ENCODE measurements at regions not wholly inside any gene's neighbourhood (a gene's known extent, or its start where the extent isn't known, plus 50 kb on each side); places are given as distances from the start of the nearest gene placed in this dataset.

- no peak for DNase-seq
These were observed 365.9 kb upstream of the SLC30A5 start for GRCh38 chr5:68727931-68728330.

- no peak for DNase-seq
These were observed 364.1 kb upstream of the SLC30A5 start for GRCh38 chr5:68729678-68730077.

- no peak for DNase-seq
These were observed 363.4 kb upstream of the SLC30A5 start for GRCh38 chr5:68730220-68730978.

GRCh38 chr5:68730979-68731654 lies 362.7 kb upstream of the SLC30A5 start:
- DNase-seq: no peak

DNA sequence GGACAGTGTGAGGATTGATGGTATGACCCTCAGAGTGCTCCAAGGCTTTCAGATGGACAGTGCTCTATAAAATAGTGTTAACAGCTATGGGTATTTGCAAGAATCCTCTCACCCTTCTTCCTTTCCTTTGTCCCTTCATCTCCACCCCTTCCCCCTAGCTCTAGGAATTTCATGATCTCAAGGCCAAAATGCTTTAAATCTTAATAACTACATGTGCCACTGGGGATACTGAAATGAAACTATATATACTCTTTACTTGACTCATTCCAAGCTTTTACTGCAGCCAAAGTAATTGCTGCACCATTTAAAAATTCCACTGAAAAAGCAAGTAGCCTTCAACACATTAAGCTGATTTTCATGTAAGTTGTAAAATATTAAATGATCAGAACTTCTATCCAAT lies 361.6 kb upstream of the SLC30A5 start:
- no peak for DNase-seq

DNA sequence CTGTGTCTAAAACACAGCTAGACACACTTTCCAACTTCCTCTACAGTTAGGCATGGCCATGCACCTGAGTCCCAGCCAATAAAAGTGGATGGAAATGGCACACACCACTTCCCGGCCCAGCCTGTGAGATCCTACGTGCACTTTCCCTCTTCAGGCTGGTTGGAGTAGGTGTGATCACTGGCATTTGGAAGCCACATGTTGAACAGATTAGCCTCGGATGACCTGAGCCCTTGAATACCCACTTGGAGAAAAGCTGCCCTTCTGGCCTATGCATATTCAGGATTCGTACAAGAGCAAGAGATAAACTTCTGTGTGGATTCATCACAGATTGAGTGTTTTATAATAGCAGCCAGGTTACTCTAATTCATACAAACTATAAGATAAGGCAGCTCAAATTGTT lies 359.0 kb upstream of the SLC30A5 start:
- DNase-seq: no peak

- DNase-seq: no peak
These were observed 355.6 kb upstream of the SLC30A5 start for GRCh38 chr5:68738236-68738635.

DNA sequence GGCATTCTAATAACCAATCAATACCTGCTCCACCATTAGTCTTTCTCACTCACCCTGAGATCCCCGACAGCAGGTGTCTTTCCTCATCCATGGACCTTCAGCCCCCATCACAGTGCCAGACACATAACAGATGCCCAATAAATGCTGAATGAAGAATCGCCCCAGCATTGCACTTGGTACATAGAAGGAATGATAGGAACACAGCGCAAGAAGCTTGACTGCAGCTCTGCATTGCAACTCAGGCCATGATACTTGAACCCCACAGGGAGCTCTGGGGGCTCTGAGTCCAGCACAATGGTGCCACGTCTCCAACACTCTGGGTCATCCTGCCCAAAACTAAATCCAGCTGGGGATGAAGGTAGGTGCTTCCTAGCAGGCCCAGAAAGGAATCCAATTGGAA lies 355.0 kb upstream of the SLC30A5 start:
- DNase-seq: no peak

- no peak for DNase-seq
These were observed 354.1 kb upstream of the SLC30A5 start for GRCh38 chr5:68739752-68740151.

DNA sequence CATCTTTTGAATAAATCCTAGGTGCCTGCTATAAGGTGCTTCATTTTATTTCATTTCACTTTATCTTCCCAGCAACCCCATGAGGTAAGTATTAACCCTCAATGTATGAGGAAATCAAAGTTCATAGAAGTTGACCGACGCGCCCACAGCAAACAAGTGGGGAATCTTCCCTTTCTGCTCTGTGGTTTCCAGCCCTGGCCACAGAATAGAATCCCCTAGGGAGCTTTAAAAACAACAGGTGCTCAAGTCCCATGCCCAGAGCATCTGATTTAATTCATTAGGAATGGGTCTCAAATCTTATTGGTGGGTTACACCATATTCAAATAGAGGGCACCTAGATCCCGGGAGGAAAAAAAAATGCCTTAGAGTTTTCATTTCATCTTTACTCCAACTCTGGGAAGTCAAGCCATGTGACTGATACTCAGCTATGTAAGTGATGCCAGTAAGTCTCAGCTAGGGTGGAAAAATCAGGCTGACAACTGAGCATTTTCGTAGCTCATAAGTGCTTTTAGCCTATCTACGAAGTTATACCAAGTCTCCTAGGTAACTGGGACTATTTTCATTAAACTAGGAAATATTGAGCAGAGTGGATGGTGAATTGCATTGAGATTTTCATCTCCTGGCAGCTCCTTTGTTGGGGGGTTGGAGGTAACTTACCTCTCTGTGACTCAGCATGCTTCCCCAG lies 353.4 kb upstream of the SLC30A5 start:
- no peak for DNase-seq

GRCh38 chr5:68744206-68744605 lies 349.6 kb upstream of the SLC30A5 start:
- no peak for DNase-seq

DNA sequence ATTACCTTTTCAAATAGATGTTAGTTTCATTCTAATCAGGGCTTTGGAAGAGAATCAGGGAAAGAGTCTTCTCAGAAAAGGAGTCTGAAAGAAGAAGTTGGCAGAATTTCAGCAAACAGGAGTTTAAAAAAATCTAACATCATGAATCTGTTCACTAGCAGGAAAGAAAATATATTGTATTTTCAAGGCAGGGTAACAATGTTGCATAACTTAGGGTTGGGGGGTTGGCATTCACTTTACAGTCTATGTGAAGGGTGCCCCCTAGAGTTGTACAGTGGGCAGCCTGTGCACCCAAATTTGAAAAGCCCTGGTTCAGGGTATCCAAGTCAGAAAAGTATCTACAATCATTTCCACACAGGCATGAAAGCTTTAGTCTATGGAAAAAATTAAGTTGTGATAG lies 348.4 kb upstream of the SLC30A5 start:
- DNase-seq: no peak

GRCh38 chr5:68746220-68746619 lies 347.6 kb upstream of the SLC30A5 start:
- no peak for DNase-seq

DNA sequence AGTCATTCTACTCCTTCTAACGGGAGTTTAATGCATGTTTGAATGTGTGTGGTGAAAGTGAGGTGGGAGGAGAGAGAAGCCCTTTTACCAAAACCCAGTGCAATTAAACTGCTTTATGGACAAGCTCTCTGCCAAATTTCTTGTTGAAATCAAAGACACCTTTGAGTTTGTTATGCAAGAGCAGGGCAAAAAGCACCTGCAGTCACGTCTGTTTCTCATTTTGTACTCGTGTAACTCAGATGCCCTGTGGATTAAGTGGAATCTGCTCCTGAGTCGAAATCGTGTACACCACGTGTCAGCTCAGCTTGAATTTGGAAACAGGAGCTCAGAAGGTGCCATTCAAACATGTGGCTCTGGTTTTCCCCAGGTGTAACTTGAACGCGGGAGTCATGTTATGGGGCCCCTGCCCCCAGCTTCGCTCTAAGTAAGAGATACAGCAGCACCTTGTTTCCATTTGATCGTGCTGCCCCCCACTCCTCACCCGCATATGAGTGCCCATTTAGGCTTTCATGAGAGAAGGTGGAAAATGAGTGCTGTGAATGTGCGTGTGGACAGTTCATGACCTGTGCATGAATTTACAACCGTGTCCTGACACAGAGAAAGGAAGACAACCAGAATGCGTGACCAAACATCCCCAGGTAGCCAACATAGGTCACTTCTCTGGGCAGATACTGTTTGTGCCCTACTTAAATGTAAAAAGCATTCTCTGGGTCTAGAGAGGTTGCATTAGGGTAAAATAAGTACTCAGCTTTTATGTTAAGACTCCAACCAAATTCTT lies 347.0 kb upstream of the SLC30A5 start:
- DNase-seq: no peak

GRCh38 chr5:68747521-68747920 lies 346.3 kb upstream of the SLC30A5 start:
- no peak for DNase-seq

DNA sequence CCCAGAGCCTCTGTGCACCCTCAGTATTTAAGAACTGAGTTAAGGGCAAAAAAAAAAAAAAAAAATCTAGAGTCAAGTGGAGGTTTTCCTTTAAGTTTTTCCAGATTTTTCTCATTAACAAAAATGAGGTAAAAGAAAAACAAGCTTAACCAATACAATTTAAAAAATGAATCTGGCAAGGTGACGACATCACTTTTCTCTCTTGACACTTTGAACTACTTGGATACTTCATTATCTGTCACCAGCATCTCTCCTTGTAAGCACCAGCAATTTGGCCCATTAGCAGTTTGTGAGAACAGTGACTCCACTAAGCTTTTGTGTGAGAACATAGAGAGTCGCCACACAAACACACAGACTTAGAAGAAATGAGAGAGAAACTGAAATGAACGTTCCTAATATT lies 345.7 kb upstream of the SLC30A5 start:
- DNase-seq: no peak

- DNase-seq: no peak
These were observed 344.7 kb upstream of the SLC30A5 start for GRCh38 chr5:68749077-68749476.

DNA sequence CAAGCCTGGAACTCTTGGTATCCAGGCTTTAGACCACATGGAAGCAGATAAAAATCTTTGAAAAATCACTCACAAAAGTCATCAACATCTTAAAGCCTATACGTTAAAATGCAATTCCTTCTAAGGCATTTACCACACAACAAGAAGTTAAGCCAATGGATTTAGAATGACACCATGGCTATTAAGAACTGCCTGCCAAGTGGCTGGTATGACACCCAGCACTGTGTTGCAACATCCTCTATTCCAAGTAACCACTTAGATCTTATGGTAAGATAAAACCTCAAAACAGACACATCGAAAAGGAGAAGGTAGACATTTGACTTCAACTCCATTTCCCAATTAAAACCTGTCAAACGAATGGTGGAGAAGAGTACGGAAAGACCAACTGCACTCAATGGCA lies 344.2 kb upstream of the SLC30A5 start:
- no peak for DNase-seq

DNA sequence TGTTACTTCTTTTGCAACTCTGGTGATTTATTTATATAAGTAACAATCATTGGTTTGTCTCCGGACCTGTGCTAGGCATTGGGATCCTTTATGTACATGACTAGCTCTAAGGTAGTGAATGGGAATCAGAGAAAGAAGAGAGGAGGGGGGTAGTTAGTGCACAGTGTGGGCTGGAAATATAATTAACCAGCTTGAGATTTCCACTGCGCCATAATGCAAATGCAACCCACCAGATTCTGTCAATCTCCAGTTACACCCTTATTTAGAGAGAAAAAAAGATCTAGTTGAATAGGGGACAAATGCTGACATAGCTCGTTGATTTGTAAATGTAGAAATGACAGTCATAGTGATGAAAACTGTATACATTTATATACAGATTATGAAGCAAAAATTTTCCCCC lies 342.2 kb upstream of the SLC30A5 start:
- DNase-seq: no peak

GRCh38 chr5:68754536-68754935 lies 339.3 kb upstream of the SLC30A5 start:
- DNase-seq: no peak

DNA sequence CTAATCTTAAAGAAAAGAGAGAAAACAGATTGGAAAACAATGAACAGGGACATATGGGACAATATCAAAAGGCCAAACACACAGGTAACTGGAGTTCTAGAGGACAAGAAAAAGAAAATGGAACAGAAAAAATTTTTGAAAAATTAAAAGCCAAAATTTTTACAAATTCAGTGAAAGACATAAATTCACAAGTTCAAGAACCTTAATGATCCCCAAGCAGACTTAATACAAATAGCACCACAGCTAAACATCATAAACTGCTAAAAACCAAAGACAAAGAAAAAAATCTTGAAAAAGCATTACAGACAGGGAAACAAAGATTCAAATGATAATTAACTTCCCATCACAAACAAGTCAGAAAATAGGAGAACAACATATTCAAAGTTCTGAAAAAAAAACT lies 338.5 kb upstream of the SLC30A5 start:
- DNase-seq: no peak

DNA sequence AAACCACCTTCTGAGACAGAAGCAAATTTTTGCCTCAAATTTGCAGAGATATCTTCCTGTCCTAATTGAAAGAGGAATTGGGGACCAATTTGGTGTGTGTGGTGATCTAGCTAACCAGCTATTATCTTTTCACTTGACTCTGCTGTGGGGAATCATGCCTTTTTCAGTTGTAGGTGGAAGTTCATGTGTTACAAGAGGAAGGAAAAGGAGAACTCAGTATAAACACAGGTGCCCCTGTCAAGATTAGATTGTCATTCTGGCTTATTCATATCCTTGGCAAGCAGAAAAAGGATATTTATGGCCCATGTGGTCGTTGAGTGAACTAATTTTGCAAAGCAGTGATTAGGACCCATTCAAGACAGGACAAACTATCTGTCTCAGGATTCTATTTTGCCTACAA lies 336.8 kb upstream of the SLC30A5 start:
- no peak for DNase-seq

GRCh38 chr5:68757626-68758212 lies 336.1 kb upstream of the SLC30A5 start:
- DNase-seq: no peak
